GM12892 (cell line): ENCODE measurements at regions not wholly inside any gene's neighbourhood (a gene's known extent, or its start where the extent isn't known, plus 50 kb on each side); places are given as distances from the start of the nearest gene placed in this dataset.

ENCODE experiments used
- POLR2A ChIP-seq: IDR thresholded peaks from 2 replicates; pipeline ENCODE4 v1.6.1; 2011; ENCODE audit warnings: low read depth, low read length, control low read depth
- POLR2AphosphoS5 ChIP-seq: IDR thresholded peaks from 2 replicates; pipeline ENCODE4 v1.6.1; 2011; ENCODE audit warnings: low read depth, low read length, control low read depth

DNA sequence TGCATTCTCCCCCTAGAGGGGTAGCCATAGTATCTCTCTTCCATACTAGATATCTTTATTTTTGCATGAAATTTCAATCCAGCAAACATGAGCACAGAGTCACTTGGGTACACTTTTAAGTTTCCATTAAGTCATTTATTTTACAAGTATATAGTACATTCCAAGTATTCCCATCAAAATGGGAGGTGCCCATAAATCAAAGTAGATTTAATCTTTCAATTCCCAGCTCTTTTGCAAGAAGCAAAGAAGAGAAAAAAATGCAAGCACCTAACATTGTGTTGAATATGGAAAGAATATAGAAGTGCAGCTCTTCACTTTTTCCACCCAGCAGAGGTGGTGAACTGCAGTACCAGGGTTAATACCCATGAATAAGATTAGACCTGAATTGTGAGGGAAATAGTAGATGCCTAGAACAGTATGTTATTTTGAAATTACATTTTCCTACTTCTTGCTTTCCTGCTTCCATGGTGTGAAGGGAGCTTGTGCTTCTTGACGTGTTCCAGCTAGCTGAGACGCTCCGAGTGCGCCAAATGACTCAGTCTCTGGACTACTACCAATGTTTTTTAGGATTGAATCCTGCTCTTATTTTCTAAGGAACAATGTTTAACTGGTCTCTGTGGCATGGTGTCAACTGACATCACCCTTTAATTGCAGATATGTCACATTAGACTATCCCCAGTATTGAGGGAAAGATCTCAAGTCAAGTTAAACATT is 151.1 kb upstream of the MAF start:
- no peak for TF ChIP-seq POLR2AphosphoS5
- TF ChIP-seq POLR2A, result no peak
